ENCODE measurements at regions not wholly inside any gene's neighbourhood (a gene's known extent, or its start where the extent isn't known, plus 50 kb on each side); places are given as distances from the start of the nearest gene placed in this dataset.

DNA sequence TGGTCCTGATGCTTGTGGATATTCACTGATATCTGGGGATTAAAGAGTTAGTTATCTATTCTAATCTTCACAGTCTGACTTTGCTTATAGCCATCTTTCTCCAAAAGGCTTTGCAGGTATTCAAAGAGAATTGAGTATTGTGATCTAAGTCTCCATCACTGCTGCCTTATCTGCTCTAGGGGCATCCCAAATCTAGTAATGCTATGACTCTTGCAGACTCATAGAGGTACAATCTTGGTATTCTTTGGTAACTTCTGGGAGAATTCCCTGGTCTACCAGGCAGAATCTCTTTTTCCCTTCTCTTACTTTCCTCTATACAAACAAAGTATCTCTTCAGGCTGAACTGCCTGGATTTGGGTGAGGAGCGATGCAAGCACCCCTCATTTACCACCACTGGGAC is 746.3 kb downstream of the JRKL start:
- TF ChIP-seq, protein P1, sequence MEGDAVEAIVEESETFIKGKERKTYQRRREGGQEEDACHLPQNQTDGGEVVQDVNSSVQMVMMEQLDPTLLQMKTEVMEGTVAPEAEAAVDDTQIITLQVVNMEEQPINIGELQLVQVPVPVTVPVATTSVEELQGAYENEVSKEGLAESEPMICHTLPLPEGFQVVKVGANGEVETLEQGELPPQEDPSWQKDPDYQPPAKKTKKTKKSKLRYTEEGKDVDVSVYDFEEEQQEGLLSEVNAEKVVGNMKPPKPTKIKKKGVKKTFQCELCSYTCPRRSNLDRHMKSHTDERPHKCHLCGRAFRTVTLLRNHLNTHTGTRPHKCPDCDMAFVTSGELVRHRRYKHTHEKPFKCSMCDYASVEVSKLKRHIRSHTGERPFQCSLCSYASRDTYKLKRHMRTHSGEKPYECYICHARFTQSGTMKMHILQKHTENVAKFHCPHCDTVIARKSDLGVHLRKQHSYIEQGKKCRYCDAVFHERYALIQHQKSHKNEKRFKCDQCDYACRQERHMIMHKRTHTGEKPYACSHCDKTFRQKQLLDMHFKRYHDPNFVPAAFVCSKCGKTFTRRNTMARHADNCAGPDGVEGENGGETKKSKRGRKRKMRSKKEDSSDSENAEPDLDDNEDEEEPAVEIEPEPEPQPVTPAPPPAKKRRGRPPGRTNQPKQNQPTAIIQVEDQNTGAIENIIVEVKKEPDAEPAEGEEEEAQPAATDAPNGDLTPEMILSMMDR (IDR thresholded peaks at IDR 0.05; ENCODE audit: insufficient read depth, low read length, poor library complexity, severe bottlenecking) = no peak
- no peak for TF ChIP-seq EZH2phosphoT487 (conservative IDR thresholded peaks at IDR 0.05; ENCODE audit: low read length)
- Histone ChIP-seq H3K27ac (ENCODE audit: low read depth, low read length) (no peak overlapping the region), H4K20me1 (ENCODE audit: low read depth, low read length) (no peaks in the 10 kb centered on the region), H3K4me3 (ENCODE audit: insufficient read depth, low read length, poor library complexity, severe bottlenecking) (no peak overlapping the region), H3F3A (ENCODE audit: insufficient read depth) (no peaks in the 10 kb centered on the region), H3K27me3 (ENCODE audit: low read length) (no peaks in the 10 kb centered on the region), H3K79me2 (ENCODE audit: insufficient read depth, low read length) (no peaks in the 10 kb centered on the region), H3K4me2 (ENCODE audit: low read depth, low read length, poor library complexity, severe bottlenecking) (no peak overlapping the region), H3K36me3 (ENCODE audit: low read length) (no peaks in the 10 kb centered on the region), H2AFZ (ENCODE audit: low read depth, low read length, severe bottlenecking) (no peak overlapping the region), H3K9ac (ENCODE audit: low read length) (no peak overlapping the region), H3K9me2 (replicated peaks; ENCODE audit: insufficient read depth, low read length) (no peaks in the 10 kb centered on the region), H3K9me3 (ENCODE audit: insufficient read depth, low read length) (no peaks in the 10 kb centered on the region)

DNA sequence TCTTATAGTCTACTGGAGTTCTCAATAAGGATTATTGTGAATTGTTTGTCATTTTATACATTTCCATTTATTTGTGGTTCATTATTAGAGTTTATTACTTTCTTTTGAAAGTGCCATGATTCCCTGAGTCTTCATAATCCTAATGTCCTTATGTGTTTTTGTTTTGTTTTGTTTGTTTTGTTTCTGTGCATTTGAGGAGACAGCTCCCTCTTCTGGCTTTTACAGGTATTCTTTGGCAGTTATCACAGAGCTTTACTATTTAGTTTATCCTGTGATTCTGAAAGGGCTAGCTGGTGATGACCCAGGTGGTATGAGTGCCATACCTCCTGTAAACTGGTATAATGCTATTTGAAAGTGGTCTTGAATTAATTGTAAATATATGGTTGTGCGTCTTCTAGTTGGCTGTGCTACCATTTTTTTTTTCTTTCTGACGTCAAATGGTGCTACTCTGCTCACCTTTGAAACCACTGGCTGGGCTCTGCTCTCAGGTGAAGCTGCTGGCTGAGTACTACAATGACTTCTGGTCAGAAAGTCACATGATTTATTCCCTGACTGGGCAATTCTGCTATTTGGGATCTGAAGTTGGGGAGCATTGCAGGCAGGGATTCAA is 751.2 kb downstream of the JRKL start:
- TF ChIP-seq EZH2phosphoT487 (conservative IDR thresholded peaks at IDR 0.05; ENCODE audit: low read length) = no peak
- TF ChIP-seq, protein P1 (IDR thresholded peaks at IDR 0.05; ENCODE audit: insufficient read depth, low read length, poor library complexity, severe bottlenecking) = peak; percentile 23
- no peaks in the 10 kb centered on the region for H3K9me2 ChIP-seq (replicated peaks; ENCODE audit: insufficient read depth, low read length)
- H3K27ac ChIP-seq (ENCODE audit: low read depth, low read length) = no peak overlapping the region
- no peaks in the 10 kb centered on the region for H4K20me1 ChIP-seq (ENCODE audit: low read depth, low read length)
- H3K9me3 ChIP-seq (ENCODE audit: insufficient read depth, low read length) = no peaks in the 10 kb centered on the region
- no peaks in the 10 kb centered on the region for H3K36me3 ChIP-seq (ENCODE audit: low read length)
- no peak overlapping the region for H3K4me3 ChIP-seq (ENCODE audit: insufficient read depth, low read length, poor library complexity, severe bottlenecking)
- no peak overlapping the region for H2AFZ ChIP-seq (ENCODE audit: low read depth, low read length, severe bottlenecking)
- H3F3A ChIP-seq (ENCODE audit: insufficient read depth) = no peaks in the 10 kb centered on the region
- H3K27me3 ChIP-seq (ENCODE audit: low read length) = no peaks in the 10 kb centered on the region
- no peak overlapping the region for H3K9ac ChIP-seq (ENCODE audit: low read length)
- H3K79me2 ChIP-seq (ENCODE audit: insufficient read depth, low read length) = no peaks in the 10 kb centered on the region
- no peak overlapping the region for H3K4me2 ChIP-seq (ENCODE audit: low read depth, low read length, poor library complexity, severe bottlenecking)

DNA sequence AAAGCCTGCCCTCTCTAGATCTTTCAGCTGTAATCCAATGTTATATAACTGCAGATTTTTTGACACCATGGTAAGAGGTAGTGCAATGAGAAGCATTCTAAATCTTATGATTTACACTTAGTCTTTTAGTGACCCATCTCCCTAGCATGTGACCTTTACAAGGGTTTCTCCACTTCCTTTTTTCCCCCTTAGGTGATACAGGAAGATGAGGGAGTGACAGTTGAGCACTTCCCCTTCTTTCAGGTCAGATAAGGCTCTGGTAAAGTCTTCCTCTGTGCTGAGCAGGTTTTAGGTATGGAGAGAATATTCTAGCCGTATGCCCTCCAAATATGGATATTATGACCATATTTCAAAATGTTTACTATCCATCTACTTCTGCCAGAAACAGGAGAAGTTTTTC is 753.6 kb downstream of the JRKL start:
- Histone ChIP-seq H3K4me2 (ENCODE audit: low read depth, low read length, poor library complexity, severe bottlenecking) (no peak overlapping the region), H3K9me2 (replicated peaks; ENCODE audit: insufficient read depth, low read length) (no peaks in the 10 kb centered on the region), H4K20me1 (ENCODE audit: low read depth, low read length) (no peaks in the 10 kb centered on the region), H3K4me3 (ENCODE audit: insufficient read depth, low read length, poor library complexity, severe bottlenecking) (no peak overlapping the region), H3K79me2 (ENCODE audit: insufficient read depth, low read length) (no peaks in the 10 kb centered on the region), H3K9me3 (ENCODE audit: insufficient read depth, low read length) (no peaks in the 10 kb centered on the region), H2AFZ (ENCODE audit: low read depth, low read length, severe bottlenecking) (no peak overlapping the region), H3K27ac (ENCODE audit: low read depth, low read length) (no peak overlapping the region), H3K9ac (ENCODE audit: low read length) (no peak overlapping the region), H3F3A (ENCODE audit: insufficient read depth) (no peaks in the 10 kb centered on the region), H3K36me3 (ENCODE audit: low read length) (no peaks in the 10 kb centered on the region), H3K27me3 (ENCODE audit: low read length) (no peaks in the 10 kb centered on the region)
- TF ChIP-seq, protein P1 (IDR thresholded peaks at IDR 0.05; ENCODE audit: insufficient read depth, low read length, poor library complexity, severe bottlenecking) = no peak
